ENCODE measurements at regions not wholly inside any gene's neighbourhood (a gene's known extent, or its start where the extent isn't known, plus 50 kb on each side); places are given as distances from the start of the nearest gene placed in this dataset.

DNA sequence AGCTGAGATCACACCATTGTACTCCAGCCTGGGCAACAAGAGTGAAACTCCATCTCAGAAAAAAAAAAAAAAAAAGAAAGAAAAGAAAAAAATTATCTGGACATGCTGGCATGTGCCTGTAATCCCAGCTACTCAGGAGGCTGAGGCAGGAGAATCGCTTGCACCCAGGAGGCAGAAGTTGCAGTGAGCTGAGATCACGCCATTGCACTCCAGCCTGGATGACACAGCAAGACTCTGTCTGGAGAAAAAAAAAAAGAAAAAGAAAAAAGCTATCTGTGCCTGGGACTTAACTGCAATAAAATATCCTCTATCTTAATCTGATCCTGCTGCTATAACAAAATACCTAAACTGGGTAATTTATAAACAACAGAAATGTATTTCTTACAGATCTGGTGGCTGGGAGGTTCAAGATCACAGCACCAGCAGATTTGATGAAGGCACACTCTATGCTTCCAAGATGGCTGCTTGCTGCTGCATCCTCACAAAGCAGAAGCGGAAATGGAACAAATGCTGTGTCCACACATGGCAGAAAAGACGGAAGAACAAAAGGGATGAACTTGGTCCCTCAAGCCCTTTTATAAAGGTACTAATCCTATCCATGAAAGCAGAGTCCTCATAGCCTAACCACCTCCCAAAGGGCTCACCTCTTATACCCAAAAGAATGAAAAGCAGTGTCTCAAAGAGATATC, 273.3 kb upstream of the JARID2 start:
- no peak for TF ChIP-seq ZFP3 (CRISPR knock-in tag; IDR thresholded peaks at IDR 0.05)
- TF ChIP-seq, protein P1, sequence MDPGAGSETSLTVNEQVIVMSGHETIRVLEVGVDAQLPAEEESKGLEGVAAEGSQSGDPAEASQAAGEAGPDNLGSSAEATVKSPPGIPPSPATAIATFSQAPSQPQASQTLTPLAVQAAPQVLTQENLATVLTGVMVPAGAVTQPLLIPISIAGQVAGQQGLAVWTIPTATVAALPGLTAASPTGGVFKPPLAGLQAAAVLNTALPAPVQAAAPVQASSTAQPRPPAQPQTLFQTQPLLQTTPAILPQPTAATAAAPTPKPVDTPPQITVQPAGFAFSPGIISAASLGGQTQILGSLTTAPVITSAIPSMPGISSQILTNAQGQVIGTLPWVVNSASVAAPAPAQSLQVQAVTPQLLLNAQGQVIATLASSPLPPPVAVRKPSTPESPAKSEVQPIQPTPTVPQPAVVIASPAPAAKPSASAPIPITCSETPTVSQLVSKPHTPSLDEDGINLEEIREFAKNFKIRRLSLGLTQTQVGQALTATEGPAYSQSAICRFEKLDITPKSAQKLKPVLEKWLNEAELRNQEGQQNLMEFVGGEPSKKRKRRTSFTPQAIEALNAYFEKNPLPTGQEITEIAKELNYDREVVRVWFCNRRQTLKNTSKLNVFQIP (CRISPR knock-in tag; IDR thresholded peaks at IDR 0.05; ENCODE audit: borderline replicate concordance, low read depth): no peak
- no peak for TF ChIP-seq SNAI2 (CRISPR knock-in tag; IDR thresholded peaks at IDR 0.05)
- TF ChIP-seq, protein P2, sequence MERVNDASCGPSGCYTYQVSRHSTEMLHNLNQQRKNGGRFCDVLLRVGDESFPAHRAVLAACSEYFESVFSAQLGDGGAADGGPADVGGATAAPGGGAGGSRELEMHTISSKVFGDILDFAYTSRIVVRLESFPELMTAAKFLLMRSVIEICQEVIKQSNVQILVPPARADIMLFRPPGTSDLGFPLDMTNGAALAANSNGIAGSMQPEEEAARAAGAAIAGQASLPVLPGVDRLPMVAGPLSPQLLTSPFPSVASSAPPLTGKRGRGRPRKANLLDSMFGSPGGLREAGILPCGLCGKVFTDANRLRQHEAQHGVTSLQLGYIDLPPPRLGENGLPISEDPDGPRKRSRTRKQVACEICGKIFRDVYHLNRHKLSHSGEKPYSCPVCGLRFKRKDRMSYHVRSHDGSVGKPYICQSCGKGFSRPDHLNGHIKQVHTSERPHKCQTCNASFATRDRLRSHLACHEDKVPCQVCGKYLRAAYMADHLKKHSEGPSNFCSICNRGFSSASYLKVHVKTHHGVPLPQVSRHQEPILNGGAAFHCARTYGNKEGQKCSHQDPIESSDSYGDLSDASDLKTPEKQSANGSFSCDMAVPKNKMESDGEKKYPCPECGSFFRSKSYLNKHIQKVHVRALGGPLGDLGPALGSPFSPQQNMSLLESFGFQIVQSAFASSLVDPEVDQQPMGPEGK (CRISPR knock-in tag; IDR thresholded peaks at IDR 0.05; ENCODE audit: borderline replicate concordance): no peak
- TF ChIP-seq RARB (CRISPR knock-in tag; IDR thresholded peaks at IDR 0.05): no peak
- TF ChIP-seq ZNF565 (CRISPR knock-in tag; conservative IDR thresholded peaks at IDR 0.05; ENCODE audit: low read depth): no peak
- no peak for TF ChIP-seq ZNF8 (CRISPR knock-in tag; IDR thresholded peaks at IDR 0.05)
- no peak for TF ChIP-seq ZC3H10 (CRISPR knock-in tag; IDR thresholded peaks at IDR 0.05)
- no peak for TF ChIP-seq ARNTL (CRISPR knock-in tag; IDR thresholded peaks at IDR 0.05; ENCODE audit: borderline replicate concordance, low read depth)
- TF ChIP-seq, protein P3, sequence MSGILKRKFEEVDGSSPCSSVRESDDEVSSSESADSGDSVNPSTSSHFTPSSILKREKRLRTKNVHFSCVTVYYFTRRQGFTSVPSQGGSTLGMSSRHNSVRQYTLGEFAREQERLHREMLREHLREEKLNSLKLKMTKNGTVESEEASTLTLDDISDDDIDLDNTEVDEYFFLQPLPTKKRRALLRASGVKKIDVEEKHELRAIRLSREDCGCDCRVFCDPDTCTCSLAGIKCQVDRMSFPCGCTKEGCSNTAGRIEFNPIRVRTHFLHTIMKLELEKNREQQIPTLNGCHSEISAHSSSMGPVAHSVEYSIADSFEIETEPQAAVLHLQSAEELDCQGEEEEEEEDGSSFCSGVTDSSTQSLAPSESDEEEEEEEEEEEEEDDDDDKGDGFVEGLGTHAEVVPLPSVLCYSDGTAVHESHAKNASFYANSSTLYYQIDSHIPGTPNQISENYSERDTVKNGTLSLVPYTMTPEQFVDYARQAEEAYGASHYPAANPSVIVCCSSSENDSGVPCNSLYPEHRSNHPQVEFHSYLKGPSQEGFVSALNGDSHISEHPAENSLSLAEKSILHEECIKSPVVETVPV (CRISPR knock-in tag; IDR thresholded peaks at IDR 0.05): no peak
